GM10248 (cell line): ENCODE measurements at regions not wholly inside any gene's neighbourhood (a gene's known extent, or its start where the extent isn't known, plus 50 kb on each side); places are given as distances from the start of the nearest gene placed in this dataset.

ENCODE experiments used
- CTCF ChIA-PET: fragments of 300-600 bp; sonication (Branson Sonifier 250); formaldehyde crosslinking; extraction: SDS; loops from one replicate; lab custom pipeline; 2021; ENCODE audit warnings: antibody characterized with exemption; lab: Yijun Ruan, JAX
- POLR2A ChIA-PET: fragments of 350-650 bp; sonication (Branson Sonifier 250); formaldehyde crosslinking; extraction: SDS; loops from one replicate; lab custom pipeline; 2020; ENCODE audit warnings: antibody characterized with exemption; lab: Yijun Ruan, JAX
- DNase-seq: peaks from one replicate; pipeline ENCODE4 v3.0.0; 2012; ENCODE audit errors: extremely low spot score
- TF ChIP-seq, protein P1 (sequence below): IDR thresholded peaks from 2 replicates; pipeline ENCODE4 v1.5.1; 2012; ENCODE audit warnings: mild to moderate bottlenecking, low read depth; ENCODE audit errors: extremely low read depth, missing control alignments, control extremely low read depth

DNA sequence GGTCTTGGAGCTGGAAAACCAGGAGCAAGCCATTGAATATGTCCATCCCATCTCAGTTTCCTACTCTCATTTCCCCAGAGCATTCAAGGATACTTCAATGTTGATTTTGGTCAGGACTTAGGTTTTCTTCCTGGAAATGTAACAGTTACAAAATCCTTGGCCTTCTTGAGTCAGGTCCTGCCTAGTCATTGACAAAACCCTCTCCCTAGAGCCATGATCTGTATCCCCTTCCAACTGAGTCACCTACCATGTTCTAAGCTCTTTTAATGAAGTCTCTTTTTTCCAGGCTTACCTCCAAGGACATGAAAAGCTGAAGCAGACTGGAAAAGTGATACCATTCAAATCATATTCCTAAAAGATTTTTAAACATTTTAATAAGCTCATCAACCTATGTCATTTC is 549.2 kb downstream of the GALC start:
- ChIA-PET POLR2A (no interaction called here), CTCF (interaction anchor here (1.0 kb wide), 1 partner anchor 9 kb away, joined by 4 read pairs; no protein-coding TSS in a partner anchor)
- no peak for DNase-seq
- TF ChIP-seq, protein P1, sequence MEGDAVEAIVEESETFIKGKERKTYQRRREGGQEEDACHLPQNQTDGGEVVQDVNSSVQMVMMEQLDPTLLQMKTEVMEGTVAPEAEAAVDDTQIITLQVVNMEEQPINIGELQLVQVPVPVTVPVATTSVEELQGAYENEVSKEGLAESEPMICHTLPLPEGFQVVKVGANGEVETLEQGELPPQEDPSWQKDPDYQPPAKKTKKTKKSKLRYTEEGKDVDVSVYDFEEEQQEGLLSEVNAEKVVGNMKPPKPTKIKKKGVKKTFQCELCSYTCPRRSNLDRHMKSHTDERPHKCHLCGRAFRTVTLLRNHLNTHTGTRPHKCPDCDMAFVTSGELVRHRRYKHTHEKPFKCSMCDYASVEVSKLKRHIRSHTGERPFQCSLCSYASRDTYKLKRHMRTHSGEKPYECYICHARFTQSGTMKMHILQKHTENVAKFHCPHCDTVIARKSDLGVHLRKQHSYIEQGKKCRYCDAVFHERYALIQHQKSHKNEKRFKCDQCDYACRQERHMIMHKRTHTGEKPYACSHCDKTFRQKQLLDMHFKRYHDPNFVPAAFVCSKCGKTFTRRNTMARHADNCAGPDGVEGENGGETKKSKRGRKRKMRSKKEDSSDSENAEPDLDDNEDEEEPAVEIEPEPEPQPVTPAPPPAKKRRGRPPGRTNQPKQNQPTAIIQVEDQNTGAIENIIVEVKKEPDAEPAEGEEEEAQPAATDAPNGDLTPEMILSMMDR, result no peak

DNA sequence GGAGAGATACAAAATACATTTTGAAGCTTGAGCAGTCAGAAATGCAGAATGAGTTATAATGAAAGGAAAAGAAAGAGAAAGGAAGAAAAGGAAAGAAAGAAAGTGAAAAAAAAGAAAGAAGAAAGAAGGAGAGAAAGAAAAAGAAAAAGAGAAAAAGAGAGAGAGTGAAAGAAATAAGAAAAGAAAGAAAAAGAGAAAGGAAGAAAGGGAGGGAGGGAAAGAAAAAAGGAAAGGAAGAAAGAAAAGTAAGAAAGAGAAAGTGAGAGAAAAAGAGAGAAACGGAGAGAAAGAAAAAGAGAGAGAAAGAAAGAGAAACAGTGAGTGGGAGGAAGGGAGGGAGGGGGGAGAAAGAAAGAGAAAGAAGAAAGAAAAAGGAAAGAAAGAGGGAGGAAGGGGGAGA is 549.9 kb downstream of the GALC start:
- TF ChIP-seq, protein P1, result no peak
- POLR2A ChIA-PET, result no interaction called here
- CTCF ChIA-PET, result no interaction called here
- DNase-seq, result no peak

DNA sequence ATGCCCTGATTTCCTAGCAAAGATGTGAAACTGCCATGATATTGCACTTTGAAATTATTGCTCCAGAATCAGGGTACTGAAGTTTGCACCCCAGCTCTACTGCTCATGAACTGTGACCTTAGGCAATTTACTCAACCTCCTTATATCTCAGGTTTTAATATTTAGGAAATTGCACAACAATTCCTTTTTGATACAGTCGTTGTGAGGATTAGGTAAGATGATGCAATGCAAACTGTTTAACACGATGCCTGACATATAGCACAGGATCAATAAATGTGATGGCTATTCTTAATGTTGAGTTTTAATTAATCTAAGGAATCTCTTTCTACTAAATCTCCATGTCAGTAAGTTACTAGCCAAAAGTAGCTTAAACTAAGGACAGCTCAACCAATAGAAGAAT is 555.8 kb downstream of the GALC start:
- TF ChIP-seq, protein P1, result no peak
- no peak for DNase-seq
- ChIA-PET POLR2A (no interaction called here), CTCF (no interaction called here)

DNA sequence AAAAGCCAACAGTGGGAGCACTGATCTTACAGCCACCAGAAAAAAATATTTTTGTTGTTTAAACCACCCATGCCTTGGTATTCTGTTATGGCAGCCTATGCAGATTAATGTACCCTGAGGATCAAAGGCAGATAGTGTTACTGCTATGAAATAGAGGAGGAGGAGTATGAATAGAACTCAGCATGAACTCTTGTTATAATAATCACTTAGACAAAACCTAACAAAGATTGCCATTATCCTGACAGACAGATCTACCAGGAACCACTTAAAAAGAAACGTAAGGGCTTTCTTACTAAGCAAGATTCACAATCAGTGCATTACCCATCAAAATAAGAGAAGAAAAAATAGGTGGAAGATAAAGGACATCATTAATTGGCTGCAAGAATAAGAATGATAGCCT is 558.3 kb downstream of the GALC start:
- DNase-seq, result no peak
- CTCF ChIA-PET, result no interaction called here
- TF ChIP-seq, protein P1, result no peak
- POLR2A ChIA-PET, result no interaction called here

DNA sequence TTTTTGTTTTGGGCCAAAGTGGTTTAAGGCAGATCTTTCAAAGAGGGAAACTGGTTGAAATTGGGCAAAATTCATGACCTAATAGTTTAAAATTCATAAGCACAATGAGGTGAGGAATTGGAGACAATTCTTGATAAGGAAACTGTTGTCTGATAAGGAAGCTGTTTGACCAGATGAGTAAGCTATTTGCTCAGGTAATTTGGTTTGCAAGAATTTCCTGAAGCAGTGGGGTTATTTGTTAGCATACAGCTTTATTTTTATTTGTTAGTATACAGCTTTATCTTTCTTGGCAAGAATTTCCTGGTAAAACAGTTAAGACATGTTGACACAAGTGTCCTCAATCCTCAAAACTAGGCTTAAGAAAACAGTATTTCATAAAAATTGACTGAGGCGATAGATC is 559.0 kb downstream of the GALC start:
- TF ChIP-seq, protein P1, result no peak
- POLR2A ChIA-PET, result no interaction called here
- no peak for DNase-seq
- CTCF ChIA-PET, result no interaction called here

DNA sequence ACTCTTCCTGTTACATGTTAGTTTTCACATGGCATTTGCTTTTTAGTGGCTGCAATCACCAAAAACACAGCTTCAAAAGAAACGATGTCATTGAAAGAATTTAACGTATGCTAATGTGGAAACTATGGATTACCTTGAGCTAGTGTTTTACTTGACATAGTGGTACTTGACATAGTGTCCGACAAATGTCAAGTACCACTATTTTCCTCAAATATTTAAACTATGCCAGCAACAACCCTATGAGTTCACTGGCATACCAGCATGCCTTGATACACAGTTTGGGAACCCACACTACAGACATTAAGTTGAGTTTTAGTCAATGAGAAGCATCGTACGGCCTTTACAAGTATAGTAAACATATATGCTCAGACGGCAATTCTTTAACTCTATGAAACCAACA is 560.3 kb downstream of the GALC start:
- TF ChIP-seq, protein P1, result no peak
- CTCF ChIA-PET, result no interaction called here
- DNase-seq, result no peak
- POLR2A ChIA-PET, result no interaction called here

DNA sequence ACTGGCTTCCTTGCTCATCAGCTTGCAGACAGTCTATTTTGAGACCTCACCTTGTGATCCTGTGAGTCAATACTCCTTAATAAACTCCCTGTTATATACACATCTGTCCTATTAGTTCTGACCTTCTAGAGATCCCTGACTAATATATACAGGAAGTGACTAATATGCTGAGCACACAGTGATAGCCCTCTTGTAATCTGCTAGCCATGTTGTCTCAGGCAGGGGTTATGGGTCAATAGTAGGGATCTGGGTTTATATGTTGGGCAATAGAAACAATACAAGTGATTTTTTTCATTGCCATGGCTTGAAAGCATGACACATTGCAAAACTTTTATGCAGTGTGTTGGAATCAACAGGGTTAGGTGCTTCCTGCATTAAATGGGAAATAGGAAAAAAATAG is 562.2 kb downstream of the GALC start:
- POLR2A ChIA-PET, result no interaction called here
- TF ChIP-seq, protein P1, result no peak
- DNase-seq, result no peak
- CTCF ChIA-PET, result no interaction called here
